HepG2 (cell line): ENCODE measurements at regions not wholly inside any gene's neighbourhood (a gene's known extent, or its start where the extent isn't known, plus 50 kb on each side); places are given as distances from the start of the nearest gene placed in this dataset.

Source experiments
- ATAC-seq: fragments of 200-7000 bp; cut with Tn5 transposase; 3 replicates; pipeline ENCODE4 v1.9.1; 2020; ENCODE audit warnings: mild to moderate bottlenecking, moderate library complexity
- BruUV-seq: library from RNA; stranded (reverse); fragments of 400-500 nt; replicated peaks from 2 replicates; lab custom pipeline; 2021; lab: Mats Ljungman, UMichigan
- CTCF ChIA-PET: fragments of 300-600 bp; formaldehyde crosslinking; extraction: SDS; loops from one replicate; lab custom pipeline; 2021; ENCODE audit warnings: low total read pairs, inconsistent platforms, low intra/inter-chr PET ratio; lab: Yijun Ruan, JAX
- POLR2A ChIA-PET: fragments of 350-600 bp; sonication (Branson Sonifier 250); formaldehyde crosslinking; loops from one replicate; lab custom pipeline; 2020; ENCODE audit warnings: antibody characterized with exemption, inconsistent platforms; lab: Yijun Ruan, JAX
- DNase-seq: peaks from one replicate; pipeline ENCODE4 v3.0.0-alpha.2; 2015; ENCODE audit warnings: low spot score
- FAIRE-seq: peaks from 3 replicates; lab custom pipeline; 2011; peaks lifted over from hg19 to GRCh38; lab: Jason Lieb, UNC
- H2AFZ ChIP-seq: one replicate; pipeline ENCODE4 v1.6.1; 2011; ENCODE audit warnings: low read length, inconsistent platforms
- H3K27ac ChIP-seq: fragments of 300-600 bp; 3 replicates; pipeline ENCODE4 v1.8.0; 2011; ENCODE audit warnings: mixed run types, mild to moderate bottlenecking, mixed read lengths, low read length, inconsistent platforms; ENCODE audit not compliant: insufficient read depth; ENCODE audit errors: extremely low read length
- H3K27me3 ChIP-seq, 2 experiments: fragments of 200-600 bp in 1 of 2; 2 replicates in 1 of 2; 3 replicates in 1 of 2; pipeline versions ENCODE4 v1.6.0 to v1.8.0; 2011; ENCODE audit warnings: low read length in 2 of 2, mild to moderate bottlenecking in 2 of 2, moderate library complexity in 2 of 2, inconsistent platforms in 1 of 2; ENCODE audit not compliant: insufficient read depth in 2 of 2, control insufficient read depth in 1 of 2
- H3K36me3 ChIP-seq, 2 experiments: fragments of 200-600 bp in 1 of 2; replicated peaks in 1 of 2; 2 replicates in 1 of 2; 3 replicates in 1 of 2; pipeline versions ENCODE4 v1.5.1 to v1.8.0; 2011; ENCODE audit warnings: low read length in 2 of 2, inconsistent platforms in 1 of 2; ENCODE audit not compliant: insufficient read depth in 2 of 2, control insufficient read depth in 1 of 2
- H3K4me1 ChIP-seq: 2 replicates; pipeline ENCODE4 v1.5.1; 2012; ENCODE audit warnings: low read length, inconsistent platforms; ENCODE audit not compliant: insufficient read depth
- H3K4me2 ChIP-seq: 2 replicates; pipeline ENCODE4 v1.6.0; 2011; ENCODE audit warnings: low read depth, low read length, inconsistent platforms
- H3K4me3 ChIP-seq, 3 experiments: fragments of 200-600 bp in 1 of 3; sonication (generic), shearing (Covaris generic) in 1 of 3; replicated peaks in 1 of 3; 2 replicates each; pipeline ENCODE4 v1.5.1; 2011 to 2016; ENCODE audit warnings: low read length in 3 of 3, inconsistent platforms in 2 of 3, low read depth in 2 of 3, mild to moderate bottlenecking in 2 of 3, control low read depth in 1 of 3, mixed read lengths in 1 of 3; ENCODE audit not compliant: insufficient read depth in 1 of 3
- H3K79me2 ChIP-seq: one replicate; pipeline ENCODE4 v1.6.1; 2011; ENCODE audit warnings: low read length, inconsistent platforms; ENCODE audit not compliant: insufficient read depth
- H3K9ac ChIP-seq: 2 replicates; pipeline ENCODE4 v1.6.0; 2011; ENCODE audit warnings: mild to moderate bottlenecking, low read depth, low read length, inconsistent platforms; ENCODE audit not compliant: insufficient read depth
- H3K9me3 ChIP-seq: 2 replicates; pipeline ENCODE4 v1.5.1; 2012; ENCODE audit warnings: mild to moderate bottlenecking, low read length
- H4K20me1 ChIP-seq: 2 replicates; pipeline ENCODE4 v1.6.0; 2011; ENCODE audit warnings: inconsistent platforms, mild to moderate bottlenecking, low read length, moderate library complexity; ENCODE audit not compliant: insufficient read depth
- CAMTA2 ChIP-seq: sonication (generic); formaldehyde crosslinking; IDR thresholded peaks from 2 replicates; pipeline ENCODE4 v1.4.0; 2020; ENCODE audit warnings: mild to moderate bottlenecking, missing genetic modification reagents, borderline replicate concordance
- GPN1 ChIP-seq: sonication (generic); formaldehyde crosslinking; IDR thresholded peaks from 2 replicates; pipeline ENCODE4 v1.5.1; 2020; ENCODE audit warnings: missing genetic modification reagents, borderline replicate concordance
- MZF1 ChIP-seq: sonication (generic); formaldehyde crosslinking; IDR thresholded peaks from 2 replicates; pipeline ENCODE4 v1.8.1; 2023; ENCODE audit warnings: mild to moderate bottlenecking, missing genetic modification reagents, borderline replicate concordance
- STAG1 ChIP-seq: sonication (generic); formaldehyde crosslinking; IDR thresholded peaks from 2 replicates; pipeline ENCODE4 v1.4.0; 2020; ENCODE audit warnings: missing genetic modification reagents
- THYN1 ChIP-seq: sonication (generic); formaldehyde crosslinking; IDR thresholded peaks from 2 replicates; pipeline ENCODE4 v1.8.1; 2023; ENCODE audit warnings: low read depth, mild to moderate bottlenecking, moderate library complexity, missing genetic modification reagents, borderline replicate concordance
- ZNF841 ChIP-seq: sonication (generic); formaldehyde crosslinking; IDR thresholded peaks from 2 replicates; pipeline ENCODE4 v1.8.1; 2023; ENCODE audit warnings: missing genetic modification reagents, borderline replicate concordance
- WGBS: methylation state at CpG from one replicate; pipeline ENCODE4 v1.1.6; 2017; ENCODE audit warnings: low lambda C conversion rate; 5-methylcytosine and 5-hydroxymethylcytosine counted together
- in situ Hi-C: cut with HindIII; loops from 2 replicates; pipeline ENCODE4 v1.10.0; 2017; ENCODE audit warnings: low pct_unique_long_range_greater_than_20kb; ENCODE audit not compliant: extremely low pct_ligation_motif_present
- intact Hi-C: fragments of 100-400 bp; cut with micrococcal nuclease; formaldehyde crosslinking; loops from one replicate; pipeline ENCODE4 v1.10.0; 2022; ENCODE audit not compliant: unreplicated experiment
- TF ChIP-seq, protein P1 (sequence below): sonication (generic); formaldehyde crosslinking; IDR thresholded peaks from 2 replicates; pipeline ENCODE4 v1.4.0; 2020; ENCODE audit warnings: low read depth, missing genetic modification reagents

DNA sequence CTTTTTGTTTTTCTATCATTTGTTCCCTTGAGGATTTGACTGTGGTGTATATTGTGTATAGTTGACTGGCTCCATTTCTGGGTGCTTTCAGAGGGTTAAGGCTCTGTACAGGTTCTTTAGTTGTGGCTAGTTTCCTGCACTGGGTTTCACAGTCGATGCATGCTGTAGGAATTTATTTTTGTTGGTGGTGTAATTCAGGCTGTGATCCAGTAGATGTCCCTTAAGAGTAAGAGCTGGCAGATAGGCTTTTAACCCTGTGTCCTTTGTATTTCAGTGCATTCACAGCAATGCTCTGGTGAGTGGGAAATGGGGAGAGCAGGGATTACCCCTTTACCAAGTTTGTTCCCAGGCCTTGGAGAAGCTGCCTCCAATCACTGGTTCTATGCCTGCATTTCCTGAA lies 112.9 kb downstream of the SPATA31D1 start (continued):
- TF ChIP-seq CAMTA2 (CRISPR knock-in tag): no peak
- TF ChIP-seq STAG1 (CRISPR knock-in tag): peak; percentile 53

DNA sequence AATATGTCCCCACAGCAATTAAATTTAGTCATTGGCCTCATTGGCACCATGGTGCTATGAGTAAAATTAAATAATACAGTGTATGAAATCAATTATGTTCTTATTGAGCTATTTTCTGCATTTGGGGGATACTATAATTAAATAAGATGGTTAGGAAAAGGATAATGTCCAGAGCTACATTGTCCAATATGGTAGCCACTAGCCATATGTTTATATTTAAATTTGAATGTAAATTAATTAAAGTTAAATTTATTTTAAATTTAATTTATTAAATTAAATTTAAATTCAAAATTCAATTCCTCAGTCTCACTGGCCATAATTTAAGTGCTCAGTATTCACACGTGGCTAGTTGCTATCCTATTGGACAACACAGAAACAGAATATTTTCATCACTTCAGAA lies 115.7 kb downstream of the SPATA31D1 start:
- CTCF ChIA-PET: no interaction called here
- H3K4me1 ChIP-seq: no peaks in the 10 kb centered on the region

More for the DNA sequence above, 115.7 kb downstream of the SPATA31D1 start:
- FAIRE-seq (no peak), ATAC-seq (no peak), DNase-seq (no peak)
- Histone ChIP-seq H3K4me2 (no peak overlapping the region), H2AFZ (no peak overlapping the region), H3K79me2 (no peaks in the 10 kb centered on the region), H3K36me3 (no peaks in the 10 kb centered on the region), H4K20me1 (no peaks in the 10 kb centered on the region), H3K4me3 (no peak overlapping the region), H3K27ac (no peak overlapping the region), H3K9ac (no peak overlapping the region), H3K9me3 (peaks cover 6% of the 10 kb centered on the region), H3K27me3 (no peaks in the 10 kb centered on the region)
- intact Hi-C loops (no loop called here), in situ Hi-C loops (no loop called here)
- POLR2A ChIA-PET: no interaction called here
- WGBS: 5% methylated on average over 1 of the region's 1 CpG
- no TSS peak for BruUV-seq
- TF ChIP-seq THYN1 (CRISPR knock-in tag) (no peak), MZF1 (no peak), ZNF841 (no peak), GPN1 (CRISPR knock-in tag) (no peak)
- TF ChIP-seq, protein P1, sequence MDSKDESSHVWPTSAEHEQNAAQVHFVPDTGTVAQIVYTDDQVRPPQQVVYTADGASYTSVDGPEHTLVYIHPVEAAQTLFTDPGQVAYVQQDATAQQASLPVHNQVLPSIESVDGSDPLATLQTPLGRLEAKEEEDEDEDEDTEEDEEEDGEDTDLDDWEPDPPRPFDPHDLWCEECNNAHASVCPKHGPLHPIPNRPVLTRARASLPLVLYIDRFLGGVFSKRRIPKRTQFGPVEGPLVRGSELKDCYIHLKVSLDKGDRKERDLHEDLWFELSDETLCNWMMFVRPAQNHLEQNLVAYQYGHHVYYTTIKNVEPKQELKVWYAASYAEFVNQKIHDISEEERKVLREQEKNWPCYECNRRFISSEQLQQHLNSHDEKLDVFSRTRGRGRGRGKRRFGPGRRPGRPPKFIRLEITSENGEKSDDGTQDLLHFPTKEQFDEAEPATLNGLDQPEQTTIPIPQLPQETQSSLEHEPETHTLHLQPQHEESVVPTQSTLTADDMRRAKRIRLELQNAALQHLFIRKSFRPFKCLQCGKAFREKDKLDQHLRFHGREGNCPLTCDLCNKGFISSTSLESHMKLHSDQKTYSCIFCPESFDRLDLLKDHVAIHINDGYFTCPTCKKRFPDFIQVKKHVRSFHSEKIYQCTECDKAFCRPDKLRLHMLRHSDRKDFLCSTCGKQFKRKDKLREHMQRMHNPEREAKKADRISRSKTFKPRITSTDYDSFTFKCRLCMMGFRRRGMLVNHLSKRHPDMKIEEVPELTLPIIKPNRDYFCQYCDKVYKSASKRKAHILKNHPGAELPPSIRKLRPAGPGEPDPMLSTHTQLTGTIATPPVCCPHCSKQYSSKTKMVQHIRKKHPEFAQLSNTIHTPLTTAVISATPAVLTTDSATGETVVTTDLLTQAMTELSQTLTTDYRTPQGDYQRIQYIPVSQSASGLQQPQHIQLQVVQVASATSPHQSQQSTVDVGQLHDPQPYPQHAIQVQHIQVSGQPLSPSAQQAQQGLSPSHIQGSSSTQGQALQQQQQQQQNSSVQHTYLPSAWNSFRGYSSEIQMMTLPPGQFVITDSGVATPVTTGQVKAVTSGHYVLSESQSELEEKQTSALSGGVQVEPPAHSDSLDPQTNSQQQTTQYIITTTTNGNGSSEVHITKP (CRISPR knock-in tag): no peak
